Colonic mucosa (tissue), 4 donors: ENCODE measurements at regions not wholly inside any gene's neighbourhood (a gene's known extent, or its start where the extent isn't known, plus 50 kb on each side); places are given as distances from the start of the nearest gene placed in this dataset.

Experiments used
- DNase-seq: peaks from one replicate; pipeline ENCODE4 v3.0.0-alpha.2; 2020
- H3K27ac ChIP-seq: fragments of 200-600 bp; one replicate; pipeline ENCODE4 v1.8.0; 2021
- H3K27me3 ChIP-seq: fragments of 200-600 bp; one replicate; pipeline ENCODE4 v1.8.0; 2021
- H3K36me3 ChIP-seq: fragments of 200-600 bp; one replicate; pipeline ENCODE4 v1.8.0; 2021
- H3K4me1 ChIP-seq: fragments of 200-600 bp; one replicate; pipeline ENCODE4 v1.8.0; 2021; ENCODE audit warnings: mild to moderate bottlenecking
- H3K4me3 ChIP-seq: fragments of 200-600 bp; one replicate; pipeline ENCODE4 v1.8.0; 2021
- H3K9ac ChIP-seq, 2 donors: one replicate each; pipeline ENCODE4 v1.7.0; 2013; ENCODE audit warnings: control low read depth in 2 of 2, low read depth in 2 of 2, low read length in 2 of 2
- H3K9me3 ChIP-seq: fragments of 200-600 bp; one replicate; pipeline ENCODE4 v1.8.0; 2021
- intact Hi-C: fragments of 100-400 bp; cut with DNase I; formaldehyde crosslinking; loops from one replicate; pipeline ENCODE4 v1.14.1; 2022
- TF ChIP-seq, protein P1 (sequence below): fragments of 200-600 bp; IDR thresholded peaks from one replicate; pipeline ENCODE4 v1.8.0; 2022; ENCODE audit warnings: antibody characterized with exemption, mild to moderate bottlenecking
- donor health status: healthy.
- donor health status: DM: no; HTN: no; CAD: no.
- donor health status: DM: no; HTN: no; CAD: no.

- no peak overlapping the region for H3K27ac ChIP-seq
- no peak for DNase-seq
- TF ChIP-seq, protein P1, sequence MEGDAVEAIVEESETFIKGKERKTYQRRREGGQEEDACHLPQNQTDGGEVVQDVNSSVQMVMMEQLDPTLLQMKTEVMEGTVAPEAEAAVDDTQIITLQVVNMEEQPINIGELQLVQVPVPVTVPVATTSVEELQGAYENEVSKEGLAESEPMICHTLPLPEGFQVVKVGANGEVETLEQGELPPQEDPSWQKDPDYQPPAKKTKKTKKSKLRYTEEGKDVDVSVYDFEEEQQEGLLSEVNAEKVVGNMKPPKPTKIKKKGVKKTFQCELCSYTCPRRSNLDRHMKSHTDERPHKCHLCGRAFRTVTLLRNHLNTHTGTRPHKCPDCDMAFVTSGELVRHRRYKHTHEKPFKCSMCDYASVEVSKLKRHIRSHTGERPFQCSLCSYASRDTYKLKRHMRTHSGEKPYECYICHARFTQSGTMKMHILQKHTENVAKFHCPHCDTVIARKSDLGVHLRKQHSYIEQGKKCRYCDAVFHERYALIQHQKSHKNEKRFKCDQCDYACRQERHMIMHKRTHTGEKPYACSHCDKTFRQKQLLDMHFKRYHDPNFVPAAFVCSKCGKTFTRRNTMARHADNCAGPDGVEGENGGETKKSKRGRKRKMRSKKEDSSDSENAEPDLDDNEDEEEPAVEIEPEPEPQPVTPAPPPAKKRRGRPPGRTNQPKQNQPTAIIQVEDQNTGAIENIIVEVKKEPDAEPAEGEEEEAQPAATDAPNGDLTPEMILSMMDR: no peak
- no peak overlapping the region for H3K4me3 ChIP-seq
- H3K9me3 ChIP-seq: no peaks in the 10 kb centered on the region
- no peaks in the 10 kb centered on the region for H3K27me3 ChIP-seq
- H3K36me3 ChIP-seq: no peaks in the 10 kb centered on the region
- no peak overlapping the region for H3K9ac ChIP-seq
- H3K4me1 ChIP-seq: no peaks in the 10 kb centered on the region
- intact Hi-C loops: no loop called here
Observed at GRCh38 chr18:55031164-55031563, 71.9 kb upstream of the CCDC68 start.

DNA sequence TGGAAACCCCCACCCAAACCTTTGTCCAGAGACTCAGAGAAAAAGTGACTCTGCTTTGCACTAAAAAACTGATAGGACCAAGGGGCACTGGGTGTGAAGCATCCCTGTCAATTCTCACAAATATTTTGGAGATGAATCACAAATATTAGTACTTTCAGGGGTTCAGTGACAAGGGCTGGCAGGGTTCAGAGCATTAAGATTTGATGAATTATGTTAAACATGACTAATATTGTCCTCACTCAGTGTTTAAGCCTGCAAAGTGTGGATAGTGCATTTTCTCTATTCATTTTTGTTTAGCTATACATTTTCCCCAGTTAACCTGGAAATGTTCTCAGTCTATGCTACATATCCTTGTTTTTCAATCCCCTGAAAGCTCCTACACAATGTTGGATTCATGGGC is 65.3 kb upstream of the CCDC68 start:
- Histone ChIP-seq H3K4me1 (no peaks in the 10 kb centered on the region), H3K27me3 (no peaks in the 10 kb centered on the region), H3K9ac (no peak overlapping the region), H3K36me3 (no peaks in the 10 kb centered on the region), H3K9me3 (no peaks in the 10 kb centered on the region), H3K4me3 (no peak overlapping the region), H3K27ac (no peak overlapping the region)
- intact Hi-C loops: no loop called here
- DNase-seq: no peak
- TF ChIP-seq, protein P1: no peak

DNA sequence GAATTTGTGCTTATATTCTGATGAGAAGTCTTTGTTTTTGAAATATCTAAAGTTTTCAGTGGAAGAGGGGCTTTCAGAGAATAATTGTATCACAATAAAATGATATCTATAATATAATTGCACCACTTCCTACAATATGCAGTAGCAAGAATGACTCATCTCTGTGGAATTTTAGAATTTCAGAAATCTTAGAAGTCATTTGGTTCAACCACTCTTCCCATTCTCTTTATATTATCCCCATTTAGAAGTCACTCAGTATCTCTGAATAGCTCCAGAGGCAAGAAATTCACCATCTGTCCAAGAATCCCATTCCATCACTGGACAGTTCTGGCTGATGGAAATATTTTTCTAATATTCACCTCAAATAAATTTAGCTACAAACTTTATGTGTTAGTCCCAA is 59.3 kb upstream of the CCDC68 start:
- Histone ChIP-seq H3K4me3 (no peak overlapping the region), H3K9ac (no peak overlapping the region), H3K36me3 (no peaks in the 10 kb centered on the region), H3K4me1 (no peaks in the 10 kb centered on the region), H3K27me3 (no peaks in the 10 kb centered on the region), H3K9me3 (no peaks in the 10 kb centered on the region), H3K27ac (no peak overlapping the region)
- intact Hi-C loops: no loop called here
- no peak for DNase-seq
- TF ChIP-seq, protein P1: no peak

DNA sequence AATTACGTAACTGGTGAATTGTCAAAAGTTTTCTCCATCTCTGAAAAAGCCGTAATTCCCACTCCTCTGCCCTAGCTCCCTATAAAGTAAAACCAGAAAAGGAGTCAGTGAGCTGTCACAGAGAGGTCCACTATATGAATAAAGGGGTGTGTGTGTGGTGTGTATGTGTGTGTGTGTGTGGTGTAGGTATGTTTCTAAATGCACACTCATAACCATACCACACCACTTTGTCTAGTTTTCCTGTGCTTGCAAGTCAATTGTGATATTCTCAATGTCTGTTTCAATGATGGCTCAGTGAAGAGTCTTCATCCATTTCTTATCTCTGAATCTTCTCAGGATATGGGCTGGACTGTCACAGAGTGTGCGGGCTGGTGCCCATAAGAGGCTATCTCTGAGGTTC is 54.8 kb upstream of the CCDC68 start:
- Histone ChIP-seq H3K27ac (no peak overlapping the region), H3K36me3 (no peaks in the 10 kb centered on the region), H3K4me3 (no peak overlapping the region), H3K4me1 (no peaks in the 10 kb centered on the region), H3K9ac (no peak overlapping the region), H3K27me3 (no peaks in the 10 kb centered on the region), H3K9me3 (no peaks in the 10 kb centered on the region)
- TF ChIP-seq, protein P1: no peak
- DNase-seq: no peak
- intact Hi-C loops: no loop called here

DNA sequence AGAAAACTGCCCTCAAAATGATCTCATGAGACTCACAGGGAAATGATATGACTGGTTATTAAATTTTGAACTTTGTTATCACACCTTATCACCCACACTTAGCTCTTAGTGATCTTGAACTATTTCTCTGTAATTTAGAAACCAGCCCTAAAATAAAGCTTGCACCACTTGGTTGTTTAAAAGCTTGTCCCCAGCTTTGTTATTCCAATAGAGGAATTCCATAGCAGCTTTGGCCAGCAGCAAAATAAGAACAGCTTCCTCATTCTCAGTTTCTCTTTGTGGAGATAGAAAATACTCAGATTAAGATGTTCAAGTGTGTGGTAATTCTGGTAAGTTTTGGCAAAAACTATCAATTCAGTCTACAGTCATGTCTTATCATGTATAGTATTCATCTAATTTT is 54.4 kb upstream of the CCDC68 start:
- Histone ChIP-seq H3K4me1 (no peaks in the 10 kb centered on the region), H3K4me3 (no peak overlapping the region), H3K27ac (no peak overlapping the region), H3K36me3 (no peaks in the 10 kb centered on the region), H3K9ac (no peak overlapping the region), H3K27me3 (no peaks in the 10 kb centered on the region), H3K9me3 (no peaks in the 10 kb centered on the region)
- DNase-seq: no peak
- intact Hi-C loops: no loop called here
- TF ChIP-seq, protein P1: no peak

- intact Hi-C loops: no loop called here
- no peak overlapping the region for H3K9ac ChIP-seq
- no peak overlapping the region for H3K4me3 ChIP-seq
- no peaks in the 10 kb centered on the region for H3K4me1 ChIP-seq
- H3K36me3 ChIP-seq: no peaks in the 10 kb centered on the region
- DNase-seq: no peak
- H3K27me3 ChIP-seq: no peaks in the 10 kb centered on the region
- H3K9me3 ChIP-seq: no peaks in the 10 kb centered on the region
- TF ChIP-seq, protein P1: no peak
- H3K27ac ChIP-seq: no peak overlapping the region
Observed at GRCh38 chr18:55013086-55013485, 53.8 kb upstream of the CCDC68 start.
